ENCODE measurements at regions not wholly inside any gene's neighbourhood (a gene's known extent, or its start where the extent isn't known, plus 50 kb on each side); places are given as distances from the start of the nearest gene placed in this dataset.

- Mint-ChIP-seq H3K4me1 (peaks cover 10% of the 10 kb centered on the region), H3K4me3 (no peak overlapping the region), H3K27me3 (ENCODE audit: low read depth) (peaks cover 4% of the 10 kb centered on the region; the same call in 1 of the 2 replicates), H3K36me3 (no peaks in the 10 kb centered on the region; the same call in 1 of the 2 replicates), H3K9me3 (peaks cover 13% of the 10 kb centered on the region), H3K27ac (no peak overlapping the region)
- POLR2A ChIA-PET = no interaction called here
- ATAC-seq (no peak), DNase-seq (ENCODE audit: low spot score) (no peak)
- CTCF ChIA-PET = no interaction called here
- TF ChIP-seq ZNF281 (CRISPR knock-in tag; IDR thresholded peaks at IDR 0.05) (no peak), AFF4 (CRISPR knock-in tag; IDR thresholded peaks at IDR 0.05; ENCODE audit: borderline replicate concordance) (no peak), ZNF512 (CRISPR knock-in tag; IDR thresholded peaks at IDR 0.05; ENCODE audit: borderline replicate concordance) (no peak), NFATC4 (CRISPR knock-in tag; IDR thresholded peaks at IDR 0.05) (no peak), NR3C1 (CRISPR knock-in tag; conservative IDR thresholded peaks at IDR 0.05; ENCODE audit: low read depth) (no peak), IRF2 (CRISPR knock-in tag; IDR thresholded peaks at IDR 0.05; ENCODE audit: borderline replicate concordance, low read depth) (no peak), TEAD1 (CRISPR knock-in tag; IDR thresholded peaks at IDR 0.05) (no peak)
These were observed 114.4 kb downstream of the TENT4A start for GRCh38 chr5:6827526-6828219.

- Mint-ChIP-seq H3K27me3 (ENCODE audit: low read depth) (peaks cover 4% of the 10 kb centered on the region; the same call in 1 of the 2 replicates), H3K4me1 (no peaks in the 10 kb centered on the region), H3K27ac (no peak overlapping the region), H3K36me3 (no peaks in the 10 kb centered on the region; the same call in 1 of the 2 replicates), H3K9me3 (peaks cover 13% of the 10 kb centered on the region), H3K4me3 (no peak overlapping the region)
- CTCF ChIA-PET = interaction anchor here (1.5 kb wide), 1 partner anchor 9 kb away, joined by 7 read pairs; no protein-coding TSS in a partner anchor
- DNase-seq (ENCODE audit: low spot score) (no peak), ATAC-seq (no peak)
- TF ChIP-seq GRHL2 (CRISPR knock-in tag; IDR thresholded peaks at IDR 0.05; ENCODE audit: insufficient replicate concordance, severe bottlenecking) = no peak
- TF ChIP-seq ETV6 (CRISPR knock-in tag; IDR thresholded peaks at IDR 0.05) = no peak
- TF ChIP-seq ELF4 (CRISPR knock-in tag; IDR thresholded peaks at IDR 0.05; ENCODE audit: low read depth) = no peak
- no peak for TF ChIP-seq ATF2 (CRISPR knock-in tag; IDR thresholded peaks at IDR 0.05; ENCODE audit: borderline replicate concordance, low read depth)
- POLR2A ChIA-PET = no interaction called here
These were observed 116.0 kb downstream of the TENT4A start for GRCh38 chr5:6829150-6829784.
